ENCODE measurements at regions not wholly inside any gene's neighbourhood (a gene's known extent, or its start where the extent isn't known, plus 50 kb on each side); places are given as distances from the start of the nearest gene placed in this dataset.

DNA sequence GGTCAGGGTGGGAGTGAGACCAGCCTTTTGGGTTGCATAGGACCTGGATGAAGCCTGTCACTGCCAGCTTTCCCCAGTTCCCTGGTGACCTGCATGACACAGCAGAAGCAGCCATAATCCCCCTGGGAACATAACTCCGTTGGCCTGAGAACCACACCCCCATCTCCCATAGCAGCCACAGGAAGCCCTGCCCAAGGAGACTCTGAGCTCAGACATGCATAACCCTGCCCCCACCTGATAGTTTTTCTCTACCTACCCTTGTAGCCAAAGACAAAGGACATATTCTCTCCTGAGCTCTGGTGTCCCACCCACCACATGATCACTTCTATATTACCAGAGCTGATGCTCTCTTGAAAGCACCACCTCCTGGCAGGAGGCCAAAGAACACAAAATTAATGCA is 413.5 kb upstream of the HTR2A start:
- no peaks in the 10 kb centered on the region for H3K4me1 ChIP-seq
- H3K27ac ChIP-seq, result no peak overlapping the region
- TF ChIP-seq, protein P1, sequence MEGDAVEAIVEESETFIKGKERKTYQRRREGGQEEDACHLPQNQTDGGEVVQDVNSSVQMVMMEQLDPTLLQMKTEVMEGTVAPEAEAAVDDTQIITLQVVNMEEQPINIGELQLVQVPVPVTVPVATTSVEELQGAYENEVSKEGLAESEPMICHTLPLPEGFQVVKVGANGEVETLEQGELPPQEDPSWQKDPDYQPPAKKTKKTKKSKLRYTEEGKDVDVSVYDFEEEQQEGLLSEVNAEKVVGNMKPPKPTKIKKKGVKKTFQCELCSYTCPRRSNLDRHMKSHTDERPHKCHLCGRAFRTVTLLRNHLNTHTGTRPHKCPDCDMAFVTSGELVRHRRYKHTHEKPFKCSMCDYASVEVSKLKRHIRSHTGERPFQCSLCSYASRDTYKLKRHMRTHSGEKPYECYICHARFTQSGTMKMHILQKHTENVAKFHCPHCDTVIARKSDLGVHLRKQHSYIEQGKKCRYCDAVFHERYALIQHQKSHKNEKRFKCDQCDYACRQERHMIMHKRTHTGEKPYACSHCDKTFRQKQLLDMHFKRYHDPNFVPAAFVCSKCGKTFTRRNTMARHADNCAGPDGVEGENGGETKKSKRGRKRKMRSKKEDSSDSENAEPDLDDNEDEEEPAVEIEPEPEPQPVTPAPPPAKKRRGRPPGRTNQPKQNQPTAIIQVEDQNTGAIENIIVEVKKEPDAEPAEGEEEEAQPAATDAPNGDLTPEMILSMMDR (IDR thresholded peaks at IDR 0.05), result no peak
- TF ChIP-seq POLR2A (IDR thresholded peaks at IDR 0.05), result no peak
- intact Hi-C loops (cut with DNase I; ENCODE audit: low total_unique reads), result no loop called here
- H3K36me3 ChIP-seq, result no peaks in the 10 kb centered on the region
- no peaks in the 10 kb centered on the region for H3K27me3 ChIP-seq
- H3K4me3 ChIP-seq, result no peak overlapping the region
- H3K9me3 ChIP-seq, result peaks cover 0 to 2% of the 10 kb centered on the region in 2 donors
- no peak for DNase-seq

DNA sequence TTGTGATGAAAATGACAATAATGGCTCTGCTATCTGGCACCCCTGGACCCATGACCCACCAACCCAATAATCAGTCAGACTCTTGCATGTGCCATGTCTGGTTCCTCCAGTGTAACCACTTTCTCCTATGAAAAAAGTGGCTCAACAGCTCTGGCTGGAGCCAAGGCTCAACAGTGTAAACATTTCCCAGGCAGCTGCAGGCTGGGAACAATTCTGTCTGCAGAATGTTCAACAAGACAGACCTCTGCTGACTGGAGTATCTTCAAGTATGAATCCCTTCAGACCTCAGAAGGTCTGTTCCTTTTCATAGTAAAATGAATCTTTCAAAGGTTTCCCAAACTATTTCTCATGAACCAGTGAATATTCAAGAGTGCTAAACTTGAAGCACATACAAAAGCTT is 410.1 kb upstream of the HTR2A start:
- H3K4me3 ChIP-seq, result no peak overlapping the region
- intact Hi-C loops (cut with DNase I; ENCODE audit: low total_unique reads), result no loop called here
- H3K9me3 ChIP-seq, result no peaks in the 10 kb centered on the region
- H3K27me3 ChIP-seq, result no peaks in the 10 kb centered on the region
- H3K4me1 ChIP-seq, result no peaks in the 10 kb centered on the region
- no peak overlapping the region for H3K27ac ChIP-seq
- no peaks in the 10 kb centered on the region for H3K36me3 ChIP-seq
- no peak for DNase-seq
- TF ChIP-seq, protein P1 (IDR thresholded peaks at IDR 0.05), result no peak
- TF ChIP-seq POLR2A (IDR thresholded peaks at IDR 0.05), result no peak

DNA sequence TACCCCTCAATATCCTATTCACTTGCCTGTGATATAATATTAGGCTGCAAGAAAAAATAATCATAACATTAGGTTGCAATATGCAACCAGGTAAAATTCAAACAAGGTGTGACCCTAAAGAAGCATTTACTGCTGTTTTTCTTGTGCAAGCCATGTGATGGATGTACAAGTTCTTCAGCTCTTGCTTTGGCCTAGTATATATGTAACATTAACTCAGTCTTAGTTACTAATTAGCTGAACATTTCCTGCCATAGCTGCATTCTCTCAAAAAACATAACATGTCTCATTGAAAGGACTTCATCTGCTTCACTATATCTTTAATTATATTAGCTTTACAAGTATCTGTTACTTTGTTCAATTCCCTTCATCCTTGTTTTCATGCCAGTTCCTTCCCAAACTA is 406.8 kb upstream of the HTR2A start:
- Histone ChIP-seq H3K4me3 (no peak overlapping the region), H3K36me3 (no peaks in the 10 kb centered on the region), H3K27ac (no peak overlapping the region), H3K9me3 (no peaks in the 10 kb centered on the region), H3K27me3 (no peaks in the 10 kb centered on the region), H3K4me1 (no peaks in the 10 kb centered on the region)
- no peak for DNase-seq
- intact Hi-C loops (cut with DNase I; ENCODE audit: low total_unique reads), result no loop called here
- TF ChIP-seq, protein P1 (IDR thresholded peaks at IDR 0.05), result no peak
- no peak for TF ChIP-seq POLR2A (IDR thresholded peaks at IDR 0.05)

DNA sequence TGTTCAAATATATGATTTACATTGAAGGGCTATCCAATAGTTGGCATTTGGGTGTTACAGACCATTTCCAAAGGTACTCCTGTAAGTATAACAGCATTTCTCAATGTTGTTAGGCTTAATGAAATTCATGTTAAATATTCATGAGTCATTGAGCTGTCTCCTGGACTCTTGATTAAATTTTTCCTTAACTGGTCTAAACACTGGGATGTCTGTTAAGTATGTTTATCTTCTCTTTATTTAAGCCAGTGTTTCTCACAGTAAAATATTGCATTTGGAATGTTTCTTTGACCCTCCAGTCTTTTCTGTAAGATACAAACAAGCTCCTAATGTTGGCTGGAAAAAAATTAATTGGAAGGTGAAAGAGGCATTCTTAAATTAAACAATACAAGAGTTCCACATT is 402.5 kb upstream of the HTR2A start:
- no peak for DNase-seq
- H3K27me3 ChIP-seq, result no peaks in the 10 kb centered on the region
- intact Hi-C loops (cut with DNase I; ENCODE audit: low total_unique reads), result no loop called here
- H3K27ac ChIP-seq, result no peak overlapping the region
- H3K4me3 ChIP-seq, result no peak overlapping the region
- H3K4me1 ChIP-seq, result no peaks in the 10 kb centered on the region
- H3K36me3 ChIP-seq, result no peaks in the 10 kb centered on the region
- TF ChIP-seq, protein P1 (IDR thresholded peaks at IDR 0.05), result no peak
- TF ChIP-seq POLR2A (IDR thresholded peaks at IDR 0.05), result no peak
- no peaks in the 10 kb centered on the region for H3K9me3 ChIP-seq

DNA sequence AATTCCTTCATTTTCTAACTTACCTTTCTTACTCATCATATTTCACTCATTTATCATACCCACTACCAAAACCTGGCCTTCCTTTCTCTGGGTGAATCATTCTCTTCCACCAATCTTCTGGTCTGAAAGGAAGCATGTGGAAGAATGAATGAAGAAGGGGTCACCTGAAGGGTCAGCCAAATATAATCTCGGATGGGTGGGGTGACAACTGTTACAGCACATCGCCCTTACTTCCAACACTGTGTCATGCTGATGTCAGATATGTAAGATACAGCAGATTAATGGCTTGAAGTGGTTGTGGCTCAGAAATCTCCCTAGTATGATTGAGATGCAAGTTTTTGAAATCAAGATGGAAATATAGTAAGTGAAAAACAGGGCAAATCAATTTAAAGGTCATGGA is 401.7 kb upstream of the HTR2A start:
- Histone ChIP-seq H3K27ac (no peak overlapping the region), H3K4me3 (no peak overlapping the region), H3K27me3 (no peaks in the 10 kb centered on the region), H3K9me3 (no peaks in the 10 kb centered on the region), H3K36me3 (no peaks in the 10 kb centered on the region), H3K4me1 (no peaks in the 10 kb centered on the region)
- no peak for DNase-seq
- intact Hi-C loops (cut with DNase I; ENCODE audit: low total_unique reads), result no loop called here
- TF ChIP-seq, protein P1 (IDR thresholded peaks at IDR 0.05), result no peak
- no peak for TF ChIP-seq POLR2A (IDR thresholded peaks at IDR 0.05)
